SK-N-SH (cell line): ENCODE measurements at regions not wholly inside any gene's neighbourhood (a gene's known extent, or its start where the extent isn't known, plus 50 kb on each side); places are given as distances from the start of the nearest gene placed in this dataset.

Source experiments
- CTCF ChIA-PET: fragments of 300-600, 350-600 bp; formaldehyde crosslinking; extraction: SDS; loops from one replicate; lab custom pipeline; 2021; lab: Yijun Ruan, JAX
- POLR2A ChIA-PET: fragments of 350-600 bp; sonication (Branson Sonifier 250); formaldehyde crosslinking; extraction: SDS; loops from one replicate; lab custom pipeline; 2020; ENCODE audit warnings: antibody characterized with exemption, inconsistent platforms; lab: Yijun Ruan, JAX
- DNase-seq: peaks from one replicate; pipeline ENCODE4 v3.0.0; 2012
- H2AFZ ChIP-seq: fragments of 200-600 bp; sonication (generic); 2 replicates; pipeline ENCODE4 v1.8.1; 2016; ENCODE audit warnings: antibody characterized with exemption, mild to moderate bottlenecking, low read depth
- H3F3A ChIP-seq: fragments of 200-600 bp; sonication (generic); replicated peaks from 2 replicates; pipeline ENCODE3; 2016; ENCODE audit warnings: antibody characterized with exemption, mild to moderate bottlenecking; ENCODE audit not compliant: insufficient read depth
- H3K27ac ChIP-seq, 2 experiments: fragments of 200-500 bp in 1 of 2; fragments of 200-600 bp in 1 of 2; sonication (Bioruptor generic) in 1 of 2; sonication (generic), shearing (Covaris generic) in 1 of 2; 2 replicates each; pipeline versions ENCODE4 v1.5.1 to v1.6.1; 2014 to 2016; ENCODE audit warnings: low read depth in 2 of 2, inconsistent platforms in 1 of 2, low read length in 1 of 2, mild to moderate bottlenecking in 1 of 2, mixed read lengths in 1 of 2
- H3K27me3 ChIP-seq: fragments of 200-600 bp; sonication (generic), shearing (Covaris generic); 2 replicates; pipeline ENCODE4 v1.6.1; 2016; ENCODE audit warnings: mixed run types; ENCODE audit not compliant: insufficient read depth
- H3K36me3 ChIP-seq, 2 experiments: fragments of 200-500 bp in 1 of 2; fragments of 200-600 bp in 1 of 2; sonication (Bioruptor generic) in 1 of 2; sonication (generic) in 1 of 2; replicated peaks in 1 of 2; 2 replicates each; pipeline versions ENCODE3 to v1.5.1; 2014 to 2016; ENCODE audit warnings: low read length in 1 of 2, mild to moderate bottlenecking in 1 of 2; ENCODE audit not compliant: insufficient read depth in 2 of 2, control insufficient read depth in 1 of 2
- H3K4me1 ChIP-seq, 2 experiments: fragments of 200-500 bp in 1 of 2; fragments of 200-600 bp in 1 of 2; sonication (Bioruptor generic) in 1 of 2; sonication (generic), shearing (Covaris generic) in 1 of 2; 2 replicates each; pipeline versions ENCODE4 v1.5.1 to v1.6.1; 2014 to 2016; ENCODE audit warnings: low read depth in 1 of 2, low read length in 1 of 2, mixed run types in 1 of 2; ENCODE audit not compliant: insufficient read depth in 2 of 2, control insufficient read depth in 1 of 2
- H3K4me2 ChIP-seq: fragments of 200-600 bp; sonication (generic), shearing (Covaris generic); 2 replicates; pipeline ENCODE4 v1.6.1; 2017; ENCODE audit warnings: mixed run types
- H3K4me3 ChIP-seq, 2 experiments: fragments of 200-500 bp in 1 of 2; fragments of 200-600 bp in 1 of 2; sonication (Bioruptor generic) in 1 of 2; sonication (generic), shearing (Covaris generic) in 1 of 2; 2 replicates each; pipeline versions ENCODE4 v1.5.1 to v1.8.1; 2014 to 2016; ENCODE audit warnings: low read depth in 2 of 2, inconsistent platforms in 1 of 2, low read length in 1 of 2, mild to moderate bottlenecking in 1 of 2, mixed read lengths in 1 of 2, moderate library complexity in 1 of 2
- H3K79me2 ChIP-seq: fragments of 200-600 bp; sonication (generic); 2 replicates; pipeline ENCODE4 v1.8.1; 2017; ENCODE audit warnings: mild to moderate bottlenecking; ENCODE audit not compliant: insufficient read depth
- H3K9ac ChIP-seq: fragments of 200-600 bp; sonication (generic); 2 replicates; pipeline ENCODE4 v1.6.1; 2017; ENCODE audit warnings: mixed run types
- H3K9me2 ChIP-seq: fragments of 200-600 bp; sonication (generic); 2 replicates; pipeline ENCODE4 v1.6.1; 2017; ENCODE audit warnings: mixed run types
- H3K9me3 ChIP-seq: fragments of 200-600 bp; sonication (generic); 2 replicates; pipeline ENCODE4 v1.6.1; 2017; ENCODE audit warnings: mixed run types, mild to moderate bottlenecking, moderate library complexity
- H4K20me1 ChIP-seq: fragments of 200-600 bp; sonication (generic); 2 replicates; pipeline ENCODE4 v1.6.1; 2017; ENCODE audit warnings: mild to moderate bottlenecking, mixed run types; ENCODE audit not compliant: insufficient read depth
- CTCF ChIP-seq: fragments of 200-600 bp; sonication (generic); IDR thresholded peaks from 2 replicates; pipeline ENCODE4 v1.6.1; 2017; ENCODE audit warnings: antibody characterized with exemption, mild to moderate bottlenecking, moderate library complexity
- ELF1 ChIP-seq: IDR thresholded peaks from 2 replicates; pipeline ENCODE4 v1.4.0; 2012
- EP300 ChIP-seq, 2 experiments: IDR thresholded peaks; 2 replicates each; pipeline versions ENCODE4 v1.4.0 to v1.6.1; 2012; ENCODE audit warnings: borderline replicate concordance in 1 of 2, low read depth in 1 of 2, low read length in 1 of 2
- FOSL2 ChIP-seq: IDR thresholded peaks from 2 replicates; pipeline ENCODE4 v1.4.0; 2012; ENCODE audit warnings: low read depth, mild to moderate bottlenecking, moderate library complexity, borderline replicate concordance
- FOXM1 ChIP-seq: IDR thresholded peaks from 2 replicates; pipeline ENCODE4 v1.4.0; 2012; ENCODE audit warnings: low read depth, mild to moderate bottlenecking
- GABPA ChIP-seq: IDR thresholded peaks from 2 replicates; pipeline ENCODE4 v1.4.0; 2012; ENCODE audit warnings: low read depth, mild to moderate bottlenecking
- JUND ChIP-seq: IDR thresholded peaks from 2 replicates; pipeline ENCODE4 v1.4.0; 2012
- MEF2A ChIP-seq: IDR thresholded peaks from 2 replicates; pipeline ENCODE4 v1.4.0; 2012; ENCODE audit warnings: low read depth, borderline replicate concordance
- MXI1 ChIP-seq: IDR thresholded peaks from 2 replicates; pipeline ENCODE4 v1.6.1; 2012; ENCODE audit warnings: mild to moderate bottlenecking, low read depth, low read length, improper control_type of control experiment
- NFIC ChIP-seq: IDR thresholded peaks from 2 replicates; pipeline ENCODE4 v1.4.0; 2012; ENCODE audit warnings: borderline replicate concordance
- NRF1 ChIP-seq: IDR thresholded peaks from 2 replicates; pipeline ENCODE4 v1.6.1; 2012; ENCODE audit warnings: low read depth, mild to moderate bottlenecking, low read length
- PBX3 ChIP-seq: IDR thresholded peaks from 2 replicates; pipeline ENCODE4; 2012
- RAD21 ChIP-seq: IDR thresholded peaks from 2 replicates; pipeline ENCODE4 v1.6.1; 2012; ENCODE audit warnings: mild to moderate bottlenecking, low read length
- RFX5 ChIP-seq: IDR thresholded peaks from 2 replicates; pipeline ENCODE4 v1.6.1; 2012; ENCODE audit warnings: mild to moderate bottlenecking, improper control_type of control experiment, low read length
- RXRA ChIP-seq: IDR thresholded peaks from 2 replicates; pipeline ENCODE4 v1.4.0; 2012; ENCODE audit warnings: low read depth, mild to moderate bottlenecking, borderline replicate concordance
- SMC3 ChIP-seq: IDR thresholded peaks from 2 replicates; pipeline ENCODE4 v1.6.1; 2012; ENCODE audit warnings: low read depth, low read length, improper control_type of control experiment
- TAF1 ChIP-seq: IDR thresholded peaks from 2 replicates; pipeline ENCODE4 v1.6.1; 2012; ENCODE audit warnings: low read depth, mild to moderate bottlenecking, low read length, moderate library complexity, borderline replicate concordance
- USF2 ChIP-seq: fragments of 150-350 bp; IDR thresholded peaks from 2 replicates; pipeline ENCODE4 v1.6.1; 2017; ENCODE audit warnings: antibody characterized with exemption, low read length, low read depth, borderline replicate concordance
- YY1 ChIP-seq: IDR thresholded peaks from 2 replicates; pipeline ENCODE4 v1.4.0; 2012; ENCODE audit warnings: low read depth, mild to moderate bottlenecking
- WGBS: methylation state at CpG from one replicate; pipeline ENCODE4 v1.1.6; 2017; ENCODE audit warnings: low lambda C conversion rate; 5-methylcytosine and 5-hydroxymethylcytosine counted together
- TF ChIP-seq, protein P1 (sequence below): IDR thresholded peaks from 2 replicates; pipeline ENCODE4 v1.4.0; 2012; ENCODE audit warnings: low read depth, borderline replicate concordance

- H4K20me1 ChIP-seq = no peaks in the 10 kb centered on the region
- no peak overlapping the region for H3K9ac ChIP-seq
- POLR2A ChIA-PET = no interaction called here
- H3K4me3 ChIP-seq = no peak overlapping the region
- H3K79me2 ChIP-seq = no peaks in the 10 kb centered on the region
- CTCF ChIA-PET = no interaction called here
- no peak overlapping the region for H3K27ac ChIP-seq
- no peak for TF ChIP-seq NFIC
- TF ChIP-seq NRF1 = no peak
- no peak for TF ChIP-seq FOSL2
- no peak for TF ChIP-seq ELF1
- TF ChIP-seq RXRA = no peak
- no peak for TF ChIP-seq RAD21
- TF ChIP-seq JUND = no peak
- no peak for TF ChIP-seq MXI1
- TF ChIP-seq, protein P1, sequence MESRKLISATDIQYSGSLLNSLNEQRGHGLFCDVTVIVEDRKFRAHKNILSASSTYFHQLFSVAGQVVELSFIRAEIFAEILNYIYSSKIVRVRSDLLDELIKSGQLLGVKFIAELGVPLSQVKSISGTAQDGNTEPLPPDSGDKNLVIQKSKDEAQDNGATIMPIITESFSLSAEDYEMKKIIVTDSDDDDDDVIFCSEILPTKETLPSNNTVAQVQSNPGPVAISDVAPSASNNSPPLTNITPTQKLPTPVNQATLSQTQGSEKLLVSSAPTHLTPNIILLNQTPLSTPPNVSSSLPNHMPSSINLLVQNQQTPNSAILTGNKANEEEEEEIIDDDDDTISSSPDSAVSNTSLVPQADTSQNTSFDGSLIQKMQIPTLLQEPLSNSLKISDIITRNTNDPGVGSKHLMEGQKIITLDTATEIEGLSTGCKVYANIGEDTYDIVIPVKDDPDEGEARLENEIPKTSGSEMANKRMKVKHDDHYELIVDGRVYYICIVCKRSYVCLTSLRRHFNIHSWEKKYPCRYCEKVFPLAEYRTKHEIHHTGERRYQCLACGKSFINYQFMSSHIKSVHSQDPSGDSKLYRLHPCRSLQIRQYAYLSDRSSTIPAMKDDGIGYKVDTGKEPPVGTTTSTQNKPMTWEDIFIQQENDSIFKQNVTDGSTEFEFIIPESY = no peak
- TF ChIP-seq GABPA = no peak
- TF ChIP-seq TAF1 = no peak
- no peak for TF ChIP-seq YY1
- TF ChIP-seq FOXM1 = no peak
- no peak for TF ChIP-seq EP300 (IDR thresholded peaks at IDR 0.05; ENCODE audit: borderline replicate concordance in 1 of 2, low read depth in 1 of 2, low read length in 1 of 2)
- no peak for TF ChIP-seq SMC3
- no peak for TF ChIP-seq CTCF
- no peak for TF ChIP-seq PBX3
- DNase-seq = no peak
- H2AFZ ChIP-seq = no peak overlapping the region
- H3K36me3 ChIP-seq = no peaks in the 10 kb centered on the region
- no peaks in the 10 kb centered on the region for H3K9me3 ChIP-seq
- no peak overlapping the region for H3K4me2 ChIP-seq
- no peaks in the 10 kb centered on the region for H3K27me3 ChIP-seq
- H3K4me1 ChIP-seq = no peaks in the 10 kb centered on the region
- WGBS = 12% methylated on average over 1 of the region's 1 CpG
- no peaks in the 10 kb centered on the region for H3F3A ChIP-seq
- H3K9me2 ChIP-seq = no peaks in the 10 kb centered on the region
These were observed 306.0 kb upstream of the SEMA6A start for GRCh38 chr5:116880601-116881000.

DNA sequence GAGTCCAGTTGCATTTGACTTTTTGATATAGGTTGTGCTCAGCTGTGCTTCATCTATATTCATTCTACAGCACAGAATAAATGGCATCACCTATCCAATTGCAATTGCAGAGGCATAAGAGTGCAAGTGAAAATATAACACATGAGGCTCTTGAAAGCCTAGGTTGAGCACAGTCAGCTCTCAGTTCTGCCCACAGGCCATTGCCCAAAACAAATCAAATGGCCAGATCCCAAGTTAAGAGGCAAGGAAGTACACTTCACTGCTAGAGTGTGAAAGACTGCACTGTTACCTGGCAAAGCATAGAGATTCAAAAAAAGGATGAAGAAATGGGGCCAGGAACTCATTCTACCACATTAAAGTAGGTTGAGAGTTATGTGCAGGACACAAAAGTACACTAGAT is 305.5 kb upstream of the SEMA6A start:
- no peaks in the 10 kb centered on the region for H3K27me3 ChIP-seq
- H3K9ac ChIP-seq = no peak overlapping the region
- H3K9me2 ChIP-seq = no peaks in the 10 kb centered on the region
- H3K27ac ChIP-seq = no peak overlapping the region
- H3K4me2 ChIP-seq = no peak overlapping the region
- no peak overlapping the region for H2AFZ ChIP-seq
- H3K4me3 ChIP-seq = no peak overlapping the region
- H4K20me1 ChIP-seq = no peaks in the 10 kb centered on the region
- CTCF ChIA-PET = no interaction called here
- no peak for TF ChIP-seq USF2
- no peak for TF ChIP-seq MEF2A
- TF ChIP-seq EP300 (IDR thresholded peaks at IDR 0.05; ENCODE audit: borderline replicate concordance in 1 of 2, low read depth in 1 of 2, low read length in 1 of 2) = no peak
- no peak for TF ChIP-seq RFX5
- TF ChIP-seq PBX3 = no peak
- no peak for TF ChIP-seq CTCF
- no peaks in the 10 kb centered on the region for H3F3A ChIP-seq
- no peaks in the 10 kb centered on the region for H3K79me2 ChIP-seq
- H3K36me3 ChIP-seq = no peaks in the 10 kb centered on the region
- DNase-seq = no peak
- POLR2A ChIA-PET = no interaction called here
- H3K4me1 ChIP-seq = no peaks in the 10 kb centered on the region
- no peaks in the 10 kb centered on the region for H3K9me3 ChIP-seq
